SK-N-MC (cell line): ENCODE measurements at regions not wholly inside any gene's neighbourhood (a gene's known extent, or its start where the extent isn't known, plus 50 kb on each side); places are given as distances from the start of the nearest gene placed in this dataset.
"Not testable (repeated sequence)": the region's sequence is repeated elsewhere in the genome, so short reads cannot be mapped to it uniquely, and the experiment has no call there.

Experiments used
- DNase-seq: peaks from one replicate; pipeline ENCODE4 v3.0.0-alpha.2; 2011; ENCODE audit warnings: low read depth, low spot score
- H3K27ac ChIP-seq: fragments of 200-600 bp; sonication (generic); 2 replicates; pipeline ENCODE4 v1.5.1; 2016; ENCODE audit warnings: mixed run types
- H3K36me3 ChIP-seq: fragments of 200-600 bp; sonication (generic); 2 replicates; pipeline ENCODE4 v1.6.1; 2017; ENCODE audit warnings: antibody characterized with exemption, low read length, mixed read lengths; ENCODE audit not compliant: insufficient read depth
- H3K4me3 ChIP-seq: fragments of 200-600 bp; sonication (generic); 2 replicates; pipeline ENCODE4 v1.5.1; 2016
- H3K9ac ChIP-seq: fragments of 200-600 bp; sonication (generic); 2 replicates; pipeline ENCODE4 v1.8.0; 2017; ENCODE audit warnings: mixed run types, mixed read lengths; ENCODE audit not compliant: insufficient read length
- H3K9me3 ChIP-seq: fragments of 200-600 bp; sonication (generic); 2 replicates; pipeline ENCODE4 v1.6.1; 2017; ENCODE audit warnings: low read depth, mild to moderate bottlenecking, antibody characterized with exemption, low read length, moderate library complexity, mixed read lengths
- EZH2 ChIP-seq: fragments of 200-600 bp; sonication (generic); IDR thresholded peaks from one replicate; pipeline ENCODE4 v1.6.1; 2017; ENCODE audit warnings: antibody characterized with exemption
- FOXP2 ChIP-seq: optimal IDR thresholded peaks from 2 replicates; pipeline ENCODE3; 2011; ENCODE audit warnings: mild to moderate bottlenecking, moderate library complexity; ENCODE audit not compliant: insufficient read depth; ENCODE audit errors: extremely low read length, control extremely low read depth
- POLR2AphosphoS5 ChIP-seq: IDR thresholded peaks from 2 replicates; pipeline ENCODE4 v1.6.1; 2012; ENCODE audit warnings: mild to moderate bottlenecking, low read depth, low read length, borderline replicate concordance

- no peak overlapping the region for H3K27ac ChIP-seq
- H3K4me3 ChIP-seq, result no peak overlapping the region
- DNase-seq, result no peak
- no peak for TF ChIP-seq POLR2AphosphoS5
- no peak for TF ChIP-seq EZH2
- no peak for TF ChIP-seq FOXP2
- no peaks in the 10 kb centered on the region for H3K9me3 ChIP-seq
- H3K36me3 ChIP-seq, result no peaks in the 10 kb centered on the region
- no peak overlapping the region for H3K9ac ChIP-seq
These were observed 81.0 kb upstream of the ZPLD1 start for GRCh38 chr3:102353805-102354204.

- Histone ChIP-seq H3K36me3 (no peaks in the 10 kb centered on the region), H3K27ac (no peak overlapping the region), H3K9me3 (no peaks in the 10 kb centered on the region), H3K4me3 (no peak overlapping the region), H3K9ac (no peak overlapping the region)
- DNase-seq, result no peak
- TF ChIP-seq POLR2AphosphoS5, result no peak
- no peak for TF ChIP-seq EZH2
- no peak for TF ChIP-seq FOXP2
These were observed 79.8 kb upstream of the ZPLD1 start for GRCh38 chr3:102354818-102355515.

GRCh38 chr3:102356506-102356905, 78.3 kb upstream of the ZPLD1 start:
- no peak overlapping the region for H3K9ac ChIP-seq

GRCh38 chr3:102357313-102357712, 77.5 kb upstream of the ZPLD1 start:
- DNase-seq, H3K4me3 ChIP-seq, H3K9ac ChIP-seq: not testable (repeated sequence)

More at GRCh38 chr3:102356506-102356905, 78.3 kb upstream of the ZPLD1 start:
- no peaks in the 10 kb centered on the region for H3K9me3 ChIP-seq
- H3K4me3 ChIP-seq, result no peak overlapping the region
- H3K27ac ChIP-seq, result no peak overlapping the region
- TF ChIP-seq EZH2, result no peak
- no peak for TF ChIP-seq POLR2AphosphoS5
- no peak for TF ChIP-seq FOXP2
- no peak for DNase-seq
- H3K36me3 ChIP-seq, result no peaks in the 10 kb centered on the region

GRCh38 chr3:102360183-102360860, 74.5 kb upstream of the ZPLD1 start:
- Histone ChIP-seq H3K36me3 (no peaks in the 10 kb centered on the region), H3K4me3 (no peak overlapping the region), H3K9ac (no peak overlapping the region), H3K27ac (no peak overlapping the region), H3K9me3 (no peaks in the 10 kb centered on the region)
- no peak for DNase-seq
- no peak for TF ChIP-seq POLR2AphosphoS5
- no peak for TF ChIP-seq FOXP2
- TF ChIP-seq EZH2, result no peak

More at GRCh38 chr3:102357313-102357712, 77.5 kb upstream of the ZPLD1 start:
- not testable (repeated sequence) for H3K36me3 ChIP-seq, H3K27ac ChIP-seq, H3K9me3 ChIP-seq

GRCh38 chr3:102361101-102361500, 73.7 kb upstream of the ZPLD1 start:
- H3K9ac ChIP-seq, result no peak overlapping the region
- TF ChIP-seq POLR2AphosphoS5 (no peak), FOXP2 (no peak), EZH2 (no peak)

GRCh38 chr3:102366116-102366515, 68.7 kb upstream of the ZPLD1 start:
- H3K9me3 ChIP-seq, DNase-seq, H3K4me3 ChIP-seq, H3K27ac ChIP-seq, H3K36me3 ChIP-seq, H3K9ac ChIP-seq: not testable (repeated sequence)

More at GRCh38 chr3:102361101-102361500, 73.7 kb upstream of the ZPLD1 start:
- H3K27ac ChIP-seq, result no peak overlapping the region
- DNase-seq, result no peak
- no peaks in the 10 kb centered on the region for H3K36me3 ChIP-seq
- H3K9me3 ChIP-seq, result no peaks in the 10 kb centered on the region
- no peak overlapping the region for H3K4me3 ChIP-seq

- no peak for TF ChIP-seq EZH2
- no peak for TF ChIP-seq POLR2AphosphoS5
- TF ChIP-seq FOXP2, result no peak
- no peak overlapping the region for H3K27ac ChIP-seq
- H3K4me3 ChIP-seq, result no peak overlapping the region
- no peaks in the 10 kb centered on the region for H3K36me3 ChIP-seq
- no peak for DNase-seq
- no peak overlapping the region for H3K9ac ChIP-seq
- no peaks in the 10 kb centered on the region for H3K9me3 ChIP-seq
These were observed 59.8 kb upstream of the ZPLD1 start for GRCh38 chr3:102374863-102375634.
